Natural killer cell (primary cell): ENCODE measurements at regions not wholly inside any gene's neighbourhood (a gene's known extent, or its start where the extent isn't known, plus 50 kb on each side); places are given as distances from the start of the nearest gene placed in this dataset.

Source experiments
- ATAC-seq, 3 donors: fragments of 150-1000 bp in 2 of 3; fragments of 200-7000 bp in 1 of 3; cut with Tn5 transposase; 1 replicate in 1 of 3; 2 replicates in 2 of 3; pipeline ENCODE4 v1.10.0; 2021; ENCODE audit warnings: mild to moderate bottlenecking in 2 of 3, moderate library complexity in 2 of 3
- DNase-seq, 2 donors: peaks; one replicate each; pipeline versions ENCODE4 v3.0.0 to v3.0.0-alpha.2; 2013 to 2021; ENCODE audit warnings: mixed read lengths in 1 of 2
- H3K27ac ChIP-seq: one replicate; pipeline ENCODE4 v1.5.1; 2013; ENCODE audit warnings: mild to moderate bottlenecking, low read length
- H3K27me3 ChIP-seq: one replicate; pipeline ENCODE4 v1.6.1; 2013; ENCODE audit warnings: low read length; ENCODE audit not compliant: control insufficient read depth, insufficient read depth
- H3K36me3 ChIP-seq: one replicate; pipeline ENCODE4 v1.6.1; 2013; ENCODE audit warnings: low read length; ENCODE audit not compliant: control insufficient read depth, insufficient read depth
- H3K4me1 ChIP-seq: one replicate; pipeline ENCODE4 v1.6.1; 2013; ENCODE audit warnings: low read length; ENCODE audit not compliant: control insufficient read depth, insufficient read depth
- H3K4me3 ChIP-seq: one replicate; pipeline ENCODE4 v1.5.1; 2013; ENCODE audit warnings: low read length
- H3K9me3 ChIP-seq: one replicate; pipeline ENCODE4 v1.6.1; 2013; ENCODE audit warnings: low read length; ENCODE audit not compliant: control insufficient read depth, insufficient read depth
- H3K27ac Mint-ChIP-seq, 2 donors: one replicate each; pipeline ENCODE4 v1.8.0; 2022; ENCODE audit warnings: mild to moderate bottlenecking in 2 of 2, mixed read lengths in 2 of 2, moderate library complexity in 1 of 2
- H3K27me3 Mint-ChIP-seq, 2 donors: one replicate each; pipeline ENCODE4 v1.8.0; 2022; ENCODE audit warnings: low read depth in 2 of 2, mixed read lengths in 2 of 2
- H3K36me3 Mint-ChIP-seq: one replicate; pipeline ENCODE4 v1.8.0; 2022; ENCODE audit warnings: mixed read lengths
- H3K4me1 Mint-ChIP-seq, 2 donors: one replicate each; pipeline ENCODE4 v1.8.0; 2022; ENCODE audit warnings: mixed read lengths in 2 of 2
- H3K4me3 Mint-ChIP-seq: one replicate; pipeline ENCODE4 v1.8.0; 2022; ENCODE audit warnings: mild to moderate bottlenecking, moderate library complexity, mixed read lengths
- H3K9me3 Mint-ChIP-seq, 2 donors: one replicate each; pipeline ENCODE4 v1.8.0; 2022; ENCODE audit warnings: mixed read lengths in 2 of 2
- WGBS: methylation state at CpG from one replicate; pipeline ENCODE4 v1.1.7; 2013; ENCODE audit warnings: missing lambda C conversion rate; ENCODE audit not compliant: insufficient coverage; 5-methylcytosine and 5-hydroxymethylcytosine counted together
- intact Hi-C: fragments of 100-400 bp; cut with micrococcal nuclease; formaldehyde crosslinking; loops from one replicate; pipeline ENCODE4 v1.14.2; 2022
- TF ChIP-seq, protein P1 (sequence below): fragments of 200-600 bp; IDR thresholded peaks from one replicate; pipeline ENCODE4 v1.8.0; 2022; ENCODE audit warnings: antibody characterized with exemption

DNA sequence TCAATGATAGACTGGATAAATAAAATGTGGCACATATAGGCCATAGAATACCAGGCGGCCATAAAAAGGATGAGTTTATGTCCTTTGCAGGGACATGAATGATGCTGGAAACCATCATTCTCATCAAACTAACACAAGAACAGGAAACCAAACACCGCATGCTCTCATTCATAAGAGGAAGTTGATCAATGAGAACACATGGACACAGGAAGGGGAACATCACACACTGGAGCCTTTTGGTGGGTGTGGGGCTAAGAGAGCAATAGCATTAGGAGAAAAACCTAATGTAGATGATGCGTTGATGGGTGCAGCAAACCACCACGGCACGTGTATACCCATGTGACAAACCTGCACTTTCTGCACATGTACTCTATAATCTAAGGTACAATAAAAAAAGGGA, 883.4 kb upstream of the PRMT6 start:
- no peak for ATAC-seq
- Mint-ChIP-seq H3K4me3 (no peak overlapping the region), H3K27ac (no peak overlapping the region), H3K27me3 (no peaks in the 10 kb centered on the region), H3K36me3 (peaks cover 9% of the 10 kb centered on the region), H3K9me3 (peaks cover 10 to 13% of the 10 kb centered on the region in 2 donors), H3K4me1 (no peaks in the 10 kb centered on the region)
- TF ChIP-seq, protein P1, sequence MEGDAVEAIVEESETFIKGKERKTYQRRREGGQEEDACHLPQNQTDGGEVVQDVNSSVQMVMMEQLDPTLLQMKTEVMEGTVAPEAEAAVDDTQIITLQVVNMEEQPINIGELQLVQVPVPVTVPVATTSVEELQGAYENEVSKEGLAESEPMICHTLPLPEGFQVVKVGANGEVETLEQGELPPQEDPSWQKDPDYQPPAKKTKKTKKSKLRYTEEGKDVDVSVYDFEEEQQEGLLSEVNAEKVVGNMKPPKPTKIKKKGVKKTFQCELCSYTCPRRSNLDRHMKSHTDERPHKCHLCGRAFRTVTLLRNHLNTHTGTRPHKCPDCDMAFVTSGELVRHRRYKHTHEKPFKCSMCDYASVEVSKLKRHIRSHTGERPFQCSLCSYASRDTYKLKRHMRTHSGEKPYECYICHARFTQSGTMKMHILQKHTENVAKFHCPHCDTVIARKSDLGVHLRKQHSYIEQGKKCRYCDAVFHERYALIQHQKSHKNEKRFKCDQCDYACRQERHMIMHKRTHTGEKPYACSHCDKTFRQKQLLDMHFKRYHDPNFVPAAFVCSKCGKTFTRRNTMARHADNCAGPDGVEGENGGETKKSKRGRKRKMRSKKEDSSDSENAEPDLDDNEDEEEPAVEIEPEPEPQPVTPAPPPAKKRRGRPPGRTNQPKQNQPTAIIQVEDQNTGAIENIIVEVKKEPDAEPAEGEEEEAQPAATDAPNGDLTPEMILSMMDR = no peak
- DNase-seq = no peak
- no peaks in the 10 kb centered on the region for H3K27me3 ChIP-seq
- no peaks in the 10 kb centered on the region for H3K36me3 ChIP-seq
- intact Hi-C loops = no loop called here
- no peaks in the 10 kb centered on the region for H3K9me3 ChIP-seq
- H3K27ac ChIP-seq = no peak overlapping the region
- H3K4me1 ChIP-seq = no peaks in the 10 kb centered on the region
- WGBS = 38% methylated on average over 1 of the region's 5 CpGs
- H3K4me3 ChIP-seq = no peak overlapping the region

DNA sequence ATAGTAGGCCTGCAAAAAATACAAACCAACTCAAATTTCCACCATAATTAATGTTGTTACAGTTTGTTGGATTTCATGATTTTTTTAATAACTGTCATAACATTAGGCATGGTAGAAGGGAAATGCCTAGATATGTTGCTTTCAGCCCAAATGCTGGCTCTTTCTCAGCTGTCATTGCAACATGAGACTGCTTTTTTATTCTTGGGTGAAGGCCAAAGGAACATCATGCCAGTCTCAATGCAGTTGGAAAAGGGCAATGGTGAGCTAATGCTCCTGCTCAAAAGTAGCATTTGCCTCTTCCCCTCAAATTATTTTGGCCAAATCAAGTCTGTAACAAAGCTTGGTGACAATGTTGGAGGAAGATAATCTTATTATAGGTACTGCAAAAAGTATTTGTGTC, 877.7 kb upstream of the PRMT6 start:
- H3K9me3 Mint-ChIP-seq = peaks cover 4 to 17% of the 10 kb centered on the region in 2 donors
- intact Hi-C loops = no loop called here
- no peak overlapping the region for H3K4me3 ChIP-seq
- no peaks in the 10 kb centered on the region for H3K27me3 ChIP-seq
- no peaks in the 10 kb centered on the region for H3K4me1 ChIP-seq
- no peak overlapping the region for H3K4me3 Mint-ChIP-seq
- TF ChIP-seq, protein P1 = no peak
- peaks cover 3% of the 10 kb centered on the region for H3K36me3 Mint-ChIP-seq
- no peaks in the 10 kb centered on the region for H3K4me1 Mint-ChIP-seq
- H3K9me3 ChIP-seq = peaks cover 4% of the 10 kb centered on the region
- ATAC-seq = no peak
- DNase-seq = no peak
- no peaks in the 10 kb centered on the region for H3K36me3 ChIP-seq
- no peak overlapping the region for H3K27ac Mint-ChIP-seq
- no peaks in the 10 kb centered on the region for H3K27me3 Mint-ChIP-seq
- H3K27ac ChIP-seq = no peak overlapping the region

DNA sequence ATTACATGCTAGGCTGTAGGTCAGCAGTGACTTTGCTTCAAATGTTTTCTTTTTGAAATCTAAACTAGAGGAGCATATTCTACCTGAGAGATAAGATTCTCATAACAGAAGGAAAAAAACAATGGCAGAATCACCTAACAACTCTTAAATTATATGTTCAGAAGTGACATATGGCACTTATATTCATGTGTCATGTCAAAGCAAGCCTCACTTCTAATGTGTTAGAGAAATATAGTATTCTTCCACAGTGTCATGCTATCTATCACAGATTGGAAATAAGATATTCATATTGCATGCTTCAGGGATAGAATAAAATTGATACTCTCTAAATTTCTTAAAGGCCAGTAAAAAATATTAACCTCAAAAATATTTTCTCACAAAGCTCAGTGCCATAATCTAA, 874.6 kb upstream of the PRMT6 start:
- peaks cover 5 to 22% of the 10 kb centered on the region in 2 donors for H3K9me3 Mint-ChIP-seq

DNA sequence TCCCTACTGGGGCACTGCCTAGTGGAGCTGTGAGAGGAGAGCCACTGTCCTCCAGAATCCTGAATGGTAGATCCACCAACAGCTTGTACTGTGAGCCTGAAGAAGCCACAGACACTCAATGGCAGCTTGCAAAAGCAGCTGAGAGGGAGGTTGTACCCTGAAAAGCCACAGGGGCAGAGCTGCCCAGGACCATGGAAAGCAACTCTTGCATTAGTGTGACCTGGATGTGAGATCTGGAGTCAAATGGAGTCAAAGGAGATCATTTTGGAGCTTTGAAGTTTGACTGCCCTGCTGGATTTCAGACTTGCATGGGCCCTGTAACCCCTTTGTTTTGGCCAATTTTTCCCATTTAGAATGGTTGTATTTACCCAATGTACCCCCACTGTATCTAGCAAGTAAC, 871.4 kb upstream of the PRMT6 start:
- Mint-ChIP-seq H3K4me1 (no peaks in the 10 kb centered on the region), H3K36me3 (peaks cover 7% of the 10 kb centered on the region), H3K27ac (no peak overlapping the region), H3K4me3 (no peak overlapping the region), H3K9me3 (peaks cover 7 to 21% of the 10 kb centered on the region in 2 donors), H3K27me3 (no peaks in the 10 kb centered on the region)
- Histone ChIP-seq H3K4me3 (no peak overlapping the region), H3K4me1 (no peaks in the 10 kb centered on the region), H3K9me3 (peaks cover 10% of the 10 kb centered on the region), H3K27me3 (no peaks in the 10 kb centered on the region), H3K27ac (no peak overlapping the region), H3K36me3 (no peaks in the 10 kb centered on the region)
- ATAC-seq (no peak), DNase-seq (no peak)
- TF ChIP-seq, protein P1 = no peak
- intact Hi-C loops = no loop called here

More for the DNA sequence above, 874.6 kb upstream of the PRMT6 start:
- Mint-ChIP-seq H3K4me3 (no peak overlapping the region), H3K27me3 (no peaks in the 10 kb centered on the region), H3K27ac (no peak overlapping the region), H3K4me1 (no peaks in the 10 kb centered on the region), H3K36me3 (peaks cover 7% of the 10 kb centered on the region)
- Histone ChIP-seq H3K27ac (no peak overlapping the region), H3K9me3 (peaks cover 8% of the 10 kb centered on the region), H3K27me3 (no peaks in the 10 kb centered on the region), H3K4me3 (no peak overlapping the region), H3K36me3 (no peaks in the 10 kb centered on the region), H3K4me1 (no peaks in the 10 kb centered on the region)
- DNase-seq (no peak), ATAC-seq (no peak)
- TF ChIP-seq, protein P1 = no peak
- intact Hi-C loops = no loop called here
